Neural progenitor cell (in vitro differentiated cells): ENCODE measurements at regions not wholly inside any gene's neighbourhood (a gene's known extent, or its start where the extent isn't known, plus 50 kb on each side); places are given as distances from the start of the nearest gene placed in this dataset.

Experiments used
- DNase-seq: peaks from one replicate; pipeline ENCODE4 v3.0.0-alpha.2; 2016; ENCODE audit warnings: low spot score
- H2AFZ ChIP-seq: fragments of 200-600 bp; sonication (generic); replicated peaks from 2 replicates; pipeline ENCODE4 v1.6.1; 2016; ENCODE audit warnings: antibody characterized with exemption
- H3F3A ChIP-seq: fragments of 200-600 bp; sonication (generic); 2 replicates; pipeline ENCODE4 v1.6.1; 2016; ENCODE audit warnings: antibody characterized with exemption, low read depth
- H3K27ac ChIP-seq: fragments of 200-600 bp; sonication (generic); 2 replicates; pipeline ENCODE4 v1.5.1; 2016; ENCODE audit warnings: mild to moderate bottlenecking
- H3K27me3 ChIP-seq: fragments of 200-600 bp; sonication (generic); 2 replicates; pipeline ENCODE4 v1.6.1; 2016; ENCODE audit warnings: mild to moderate bottlenecking, moderate library complexity
- H3K36me3 ChIP-seq: fragments of 200-600 bp; sonication (generic); 2 replicates; pipeline ENCODE4 v1.5.1; 2016
- H3K4me1 ChIP-seq: fragments of 200-600 bp; sonication (generic); 2 replicates; pipeline ENCODE4 v1.6.1; 2016; ENCODE audit warnings: mixed run types
- H3K4me2 ChIP-seq: fragments of 200-600 bp; sonication (generic); 2 replicates; pipeline ENCODE4 v1.6.1; 2016
- H3K4me3 ChIP-seq: fragments of 200-600 bp; sonication (generic); 2 replicates; pipeline ENCODE4 v1.5.1; 2016
- H3K79me2 ChIP-seq: fragments of 200-600 bp; sonication (generic); 2 replicates; pipeline ENCODE4 v1.6.1; 2016; ENCODE audit warnings: low read depth
- H3K9ac ChIP-seq: fragments of 200-600 bp; sonication (generic); 2 replicates; pipeline ENCODE4 v1.6.1; 2016
- H3K9me3 ChIP-seq: fragments of 200-600 bp; sonication (generic); 2 replicates; pipeline ENCODE4 v1.5.1; 2016; ENCODE audit warnings: low read depth
- H4K20me1 ChIP-seq: fragments of 200-600 bp; sonication (generic); 2 replicates; pipeline ENCODE4 v1.6.1; 2016; ENCODE audit warnings: low read depth
- H3K27ac Mint-ChIP-seq: 3 replicates; pipeline ENCODE4 v1.8.0; 2021; ENCODE audit warnings: mixed read lengths
- H3K27me3 Mint-ChIP-seq: 2 replicates; pipeline ENCODE4 v1.8.0; 2022; ENCODE audit warnings: low read depth, mild to moderate bottlenecking, inconsistent platforms, moderate library complexity, mixed read lengths; ENCODE audit not compliant: insufficient read depth
- H3K36me3 Mint-ChIP-seq: 3 replicates; pipeline ENCODE4 v1.8.0; 2021; ENCODE audit warnings: mixed read lengths
- H3K4me1 Mint-ChIP-seq: 3 replicates; pipeline ENCODE4 v1.8.0; 2021; ENCODE audit warnings: mixed read lengths
- H3K4me3 Mint-ChIP-seq: 3 replicates; pipeline ENCODE4 v1.8.0; 2021; ENCODE audit warnings: mild to moderate bottlenecking, moderate library complexity, mixed read lengths
- H3K9me3 Mint-ChIP-seq: 3 replicates; pipeline ENCODE4 v1.8.0; 2020; ENCODE audit warnings: mixed read lengths
- CTCF ChIP-seq: fragments of 200-600 bp; sonication (generic); IDR thresholded peaks from 2 replicates; pipeline ENCODE4 v1.5.1; 2017; ENCODE audit warnings: antibody characterized with exemption, mild to moderate bottlenecking
- EZH2 ChIP-seq: fragments of 200-600 bp; sonication (generic); IDR thresholded peaks from 2 replicates; pipeline ENCODE4 v1.6.1; 2017; ENCODE audit warnings: antibody characterized with exemption, mild to moderate bottlenecking, moderate library complexity
- EZH2phosphoT487 ChIP-seq: fragments of 200-600 bp; sonication (generic); IDR thresholded peaks from 2 replicates; pipeline ENCODE4 v1.6.1; 2017; ENCODE audit warnings: antibody characterized with exemption

GRCh38 chr9:108234811-108235210, 621.0 kb downstream of the ACTL7B start:
- Histone ChIP-seq H3K4me3 (no peak overlapping the region), H3F3A (no peaks in the 10 kb centered on the region), H3K4me2 (no peak overlapping the region), H3K27ac (no peak overlapping the region), H3K4me1 (no peaks in the 10 kb centered on the region), H4K20me1 (no peaks in the 10 kb centered on the region), H3K36me3 (no peaks in the 10 kb centered on the region), H2AFZ (no peak overlapping the region), H3K79me2 (no peaks in the 10 kb centered on the region), H3K9me3 (no peaks in the 10 kb centered on the region), H3K27me3 (no peaks in the 10 kb centered on the region), H3K9ac (no peak overlapping the region)
- H3K27me3 Mint-ChIP-seq, result no peaks in the 10 kb centered on the region
- H3K4me1 Mint-ChIP-seq, result no peaks in the 10 kb centered on the region
- no peak overlapping the region for H3K4me3 Mint-ChIP-seq
- TF ChIP-seq CTCF (no peak), EZH2 (no peak), EZH2phosphoT487 (no peak)
- H3K9me3 Mint-ChIP-seq, result no peaks in the 10 kb centered on the region
- no peak overlapping the region for H3K27ac Mint-ChIP-seq
- DNase-seq, result no peak
- H3K36me3 Mint-ChIP-seq, result no peaks in the 10 kb centered on the region

GRCh38 chr9:108225149-108225800, 630.5 kb downstream of the ACTL7B start:
- Histone ChIP-seq H4K20me1 (no peaks in the 10 kb centered on the region), H3K27me3 (no peaks in the 10 kb centered on the region), H3K9ac (no peak overlapping the region), H3K27ac (no peak overlapping the region), H3K4me2 (no peak overlapping the region), H3K36me3 (no peaks in the 10 kb centered on the region), H3F3A (no peaks in the 10 kb centered on the region), H3K9me3 (no peaks in the 10 kb centered on the region), H3K4me1 (no peaks in the 10 kb centered on the region), H3K79me2 (no peaks in the 10 kb centered on the region), H3K4me3 (no peak overlapping the region), H2AFZ (no peak overlapping the region)
- no peak for DNase-seq
- Mint-ChIP-seq H3K27ac (no peak overlapping the region), H3K9me3 (peaks cover 6% of the 10 kb centered on the region), H3K36me3 (no peaks in the 10 kb centered on the region), H3K4me3 (no peak overlapping the region), H3K4me1 (no peaks in the 10 kb centered on the region), H3K27me3 (peaks cover under 1% of the 10 kb centered on the region)
- TF ChIP-seq CTCF, result no peak
- no peak for TF ChIP-seq EZH2
- TF ChIP-seq EZH2phosphoT487, result no peak

GRCh38 chr9:108224716-108225115, 631.1 kb downstream of the ACTL7B start:
- no peaks in the 10 kb centered on the region for H3K79me2 ChIP-seq
- H3K4me3 Mint-ChIP-seq, result no peak overlapping the region
- TF ChIP-seq EZH2phosphoT487 (no peak), EZH2 (no peak), CTCF (no peak)
- no peak overlapping the region for H3K4me3 ChIP-seq
- no peaks in the 10 kb centered on the region for H3F3A ChIP-seq
- DNase-seq, result no peak
- no peak overlapping the region for H2AFZ ChIP-seq
- no peak overlapping the region for H3K4me2 ChIP-seq
- no peak overlapping the region for H3K27ac Mint-ChIP-seq
- no peaks in the 10 kb centered on the region for H3K9me3 ChIP-seq
- no peak overlapping the region for H3K9ac ChIP-seq
- H3K4me1 Mint-ChIP-seq, result no peaks in the 10 kb centered on the region
- no peaks in the 10 kb centered on the region for H4K20me1 ChIP-seq
- H3K36me3 ChIP-seq, result no peaks in the 10 kb centered on the region
- peaks cover 6% of the 10 kb centered on the region for H3K9me3 Mint-ChIP-seq
- no peaks in the 10 kb centered on the region for H3K4me1 ChIP-seq
- no peak overlapping the region for H3K27ac ChIP-seq
- no peaks in the 10 kb centered on the region for H3K36me3 Mint-ChIP-seq
- H3K27me3 ChIP-seq, result no peaks in the 10 kb centered on the region
- peaks cover 4% of the 10 kb centered on the region for H3K27me3 Mint-ChIP-seq
